NCI-H345 (cell line): ENCODE measurements at regions not wholly inside any gene's neighbourhood (a gene's known extent, or its start where the extent isn't known, plus 50 kb on each side); places are given as distances from the start of the nearest gene placed in this dataset.

Experiments
- DNase-seq: peaks from one replicate; lab custom pipeline; 2025; lab: John Stamatoyannopoulos, UW

GRCh38 chr2:15701991-15702390, 110.3 kb downstream of the DDX1 start:
- DNase-seq: no peak

DNA sequence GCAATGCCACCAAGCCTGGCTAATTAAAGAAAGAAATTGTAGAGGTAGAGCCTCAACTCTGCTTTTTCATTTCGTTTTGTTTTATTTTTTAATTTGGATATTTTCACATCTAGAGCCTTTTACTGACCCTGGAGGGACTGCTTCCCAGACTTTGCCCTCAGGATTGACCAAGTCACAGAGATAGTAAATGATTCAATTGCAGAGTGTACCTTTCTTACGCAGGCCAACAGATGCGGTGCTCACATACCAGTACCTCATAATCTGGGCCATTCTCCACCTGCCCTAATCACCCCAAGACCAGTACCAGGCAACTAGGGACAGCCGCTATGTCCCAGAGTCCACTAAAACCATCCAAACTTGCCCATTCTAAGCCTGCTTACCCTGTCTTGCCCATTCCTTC, 110.8 kb downstream of the DDX1 start:
- no peak for DNase-seq

DNA sequence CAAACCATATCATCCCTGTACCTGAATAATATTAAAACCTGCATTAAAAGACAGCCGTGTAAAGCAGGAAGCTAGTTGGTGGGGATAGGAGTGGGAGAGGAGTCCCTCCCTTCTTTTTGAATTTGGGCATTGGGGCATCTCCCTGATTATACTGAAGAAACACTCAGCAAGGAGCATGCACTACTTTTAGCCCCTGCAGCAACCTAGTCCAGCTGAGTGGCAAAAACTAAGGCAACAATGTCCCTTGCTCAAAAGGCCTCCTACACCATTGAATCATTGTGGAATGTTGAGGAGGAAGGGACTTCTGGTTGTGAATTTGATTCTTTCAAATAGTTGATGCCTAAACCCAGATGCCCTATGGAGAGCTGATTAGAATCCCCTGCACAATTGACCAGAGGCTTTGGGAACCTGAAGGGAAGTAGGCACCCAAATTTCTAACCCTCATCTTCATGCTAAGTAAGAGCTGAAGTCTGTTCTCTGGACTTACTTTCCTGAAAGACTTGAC, 111.7 kb downstream of the DDX1 start:
- no peak for DNase-seq

DNA sequence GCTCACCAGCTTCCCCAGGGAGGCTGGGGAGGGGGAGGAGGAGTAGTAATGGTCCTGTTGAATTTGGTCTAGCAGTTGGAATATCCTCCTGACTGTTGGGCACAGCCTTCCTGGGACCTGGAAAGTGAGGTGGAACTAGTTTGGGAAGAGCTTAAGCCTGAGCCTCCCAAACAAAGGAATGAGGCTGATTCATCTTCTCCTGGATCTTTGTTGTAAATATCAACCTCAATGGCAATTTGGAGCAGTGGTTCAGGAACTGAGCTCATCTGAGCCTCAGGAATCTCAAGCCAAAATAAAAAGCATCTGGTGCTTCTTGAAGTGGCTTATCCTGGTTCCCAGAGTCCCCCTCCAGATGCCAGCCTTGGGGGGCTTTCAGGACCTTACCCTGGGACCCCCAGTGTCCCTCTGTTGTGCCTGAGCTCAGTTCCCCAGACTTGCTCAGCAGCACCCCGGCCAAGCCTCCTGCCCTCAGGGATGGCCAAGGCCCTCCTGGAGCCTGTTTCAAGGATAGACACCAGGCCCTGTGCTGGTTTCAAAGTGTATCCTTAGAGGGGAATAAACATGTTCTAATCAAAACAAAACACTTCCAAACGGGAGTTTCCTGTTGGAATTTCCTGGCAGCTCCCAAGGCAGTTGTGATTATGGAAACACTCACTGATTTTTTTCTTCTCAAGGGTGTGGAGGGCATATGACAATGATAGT, 112.6 kb downstream of the DDX1 start:
- no peak for DNase-seq

GRCh38 chr2:15704788-15705115, 113.1 kb downstream of the DDX1 start:
- DNase-seq: no peak

- DNase-seq: no peak
These were observed 113.6 kb downstream of the DDX1 start for GRCh38 chr2:15705310-15705709.

- DNase-seq: no peak
These were observed 114.2 kb downstream of the DDX1 start for GRCh38 chr2:15705839-15706386.

DNA sequence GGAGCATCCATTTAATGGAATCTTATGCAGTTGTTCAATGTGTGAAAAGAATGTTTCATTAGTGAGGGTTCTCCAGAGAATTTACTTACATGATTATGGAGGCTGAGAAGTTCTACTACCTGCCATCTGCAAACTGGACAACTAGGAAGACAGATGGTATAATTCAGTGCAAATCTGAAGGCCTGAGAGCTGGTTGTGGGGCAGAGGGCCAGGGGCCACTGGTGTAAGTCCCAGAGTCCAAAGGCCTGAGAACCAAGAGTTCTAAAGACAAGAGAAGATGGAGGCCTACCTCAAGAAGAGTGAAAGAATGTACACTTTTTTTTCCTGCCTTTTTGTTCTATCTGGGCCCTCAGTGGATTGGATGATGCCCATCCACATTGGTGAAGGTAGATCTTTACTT, 114.8 kb downstream of the DDX1 start:
- DNase-seq: no peak

GRCh38 chr2:15706986-15707632, 115.4 kb downstream of the DDX1 start:
- DNase-seq: no peak

- no peak for DNase-seq
These were observed 116.5 kb downstream of the DDX1 start for GRCh38 chr2:15708161-15708560.

GRCh38 chr2:15708865-15709820, 117.5 kb downstream of the DDX1 start:
- no peak for DNase-seq

- no peak for DNase-seq
These were observed 119.6 kb downstream of the DDX1 start for GRCh38 chr2:15711126-15711860.

GRCh38 chr2:15712551-15713342, 121.1 kb downstream of the DDX1 start:
- no peak for DNase-seq

- DNase-seq: no peak
These were observed 121.8 kb downstream of the DDX1 start for GRCh38 chr2:15713475-15713874.

DNA sequence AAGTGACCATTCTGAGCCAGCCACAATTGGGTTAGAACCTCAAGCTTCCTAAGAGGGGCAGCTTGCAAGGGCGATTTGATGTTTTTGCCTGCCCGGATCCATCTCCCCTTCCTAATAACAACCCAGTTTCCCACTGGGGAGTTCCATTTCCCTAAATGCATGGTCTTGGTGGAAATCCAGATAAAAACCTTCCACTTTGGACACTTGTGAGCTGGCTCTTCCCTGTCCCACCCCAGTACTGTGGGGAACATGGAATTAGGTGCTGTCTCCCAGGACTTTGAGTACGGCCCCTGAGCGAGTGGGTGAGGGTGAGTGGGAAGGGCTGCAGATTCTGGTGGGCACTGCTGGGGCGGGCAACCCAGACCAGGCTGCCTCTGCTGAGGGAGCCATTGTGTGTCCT, 122.3 kb downstream of the DDX1 start:
- no peak for DNase-seq

DNA sequence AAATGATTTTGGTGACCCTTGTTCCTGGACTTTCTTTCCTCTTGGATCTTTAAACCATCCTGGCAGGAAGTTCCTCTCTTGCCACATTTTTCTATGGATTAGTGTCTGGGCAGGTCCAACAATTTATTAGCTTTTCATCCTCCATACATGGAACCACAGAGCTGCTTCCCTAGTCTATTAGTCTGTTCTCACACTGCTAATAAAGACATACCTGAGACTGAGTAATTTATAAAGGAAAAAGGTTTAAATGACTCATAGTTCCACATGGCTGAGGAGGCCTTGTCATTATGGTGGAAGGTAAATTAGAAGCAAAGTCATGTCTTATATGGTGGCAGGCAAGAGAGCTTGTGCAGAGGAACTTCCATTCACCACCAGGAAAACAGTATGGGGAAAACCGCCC, 122.9 kb downstream of the DDX1 start:
- no peak for DNase-seq

DNA sequence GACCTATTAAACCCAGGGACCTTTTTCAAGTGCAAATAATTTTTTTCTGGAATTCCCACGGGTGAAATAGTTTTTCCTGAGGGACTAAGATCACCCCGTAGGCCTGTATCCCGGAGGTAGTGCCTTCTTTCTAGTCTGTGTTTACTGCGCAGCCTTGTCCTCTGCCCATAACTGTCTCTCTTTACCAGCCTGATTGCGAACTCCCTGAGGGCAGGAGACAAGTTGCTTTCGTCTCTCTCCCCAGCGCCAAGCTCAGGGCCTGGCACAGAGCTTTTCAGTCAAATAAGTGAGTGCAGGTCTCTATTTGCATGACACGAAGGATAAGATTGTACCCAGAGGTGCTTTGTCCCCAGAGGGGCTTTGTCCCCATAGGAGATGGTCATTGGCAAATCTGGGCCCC, 123.9 kb downstream of the DDX1 start:
- no peak for DNase-seq

DNA sequence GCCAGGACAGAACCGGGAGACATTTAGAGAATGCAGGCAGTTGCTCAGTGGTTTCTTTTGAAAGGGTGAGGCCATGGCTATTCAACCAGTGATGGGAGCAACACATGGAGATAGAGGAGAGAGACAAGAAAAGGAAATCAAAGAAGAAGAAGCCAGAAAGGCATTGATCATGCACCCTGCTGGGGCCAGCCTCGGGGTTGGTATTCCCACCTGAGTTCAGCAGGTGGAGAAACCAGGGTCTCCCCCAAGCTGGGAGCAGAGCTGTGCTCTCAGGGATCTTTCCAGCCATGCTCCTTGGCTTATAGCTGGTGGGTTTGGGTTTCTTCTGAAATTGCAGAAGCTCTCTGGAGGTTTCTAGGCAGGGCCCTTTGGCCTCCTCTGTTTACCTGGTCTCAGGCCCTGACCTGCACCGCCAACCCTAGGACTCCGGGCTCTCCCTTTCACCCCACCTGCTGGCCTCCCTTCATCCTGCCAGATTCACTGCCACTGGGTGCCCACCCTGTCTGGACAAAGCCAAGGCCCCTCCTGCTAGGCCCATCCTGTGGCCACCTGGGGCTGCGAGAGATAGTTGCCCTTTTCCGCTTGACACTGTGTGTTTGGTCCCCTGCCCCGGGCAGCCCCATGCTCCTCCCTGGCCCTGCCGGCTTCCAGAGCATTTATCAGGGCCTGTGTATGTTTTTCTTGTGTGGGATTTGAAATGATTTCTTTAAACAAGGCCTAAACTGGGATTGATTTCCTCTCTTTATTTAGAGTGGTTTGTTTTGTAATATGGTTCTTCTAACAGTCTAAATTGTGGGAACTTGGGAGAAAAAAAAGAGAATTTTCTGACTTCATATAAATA, 126.7 kb downstream of the DDX1 start:
- no peak for DNase-seq

GRCh38 chr2:15718944-15719323, 127.3 kb downstream of the DDX1 start:
- DNase-seq: no peak
